IPS-15b (cell line): ENCODE measurements at regions not wholly inside any gene's neighbourhood (a gene's known extent, or its start where the extent isn't known, plus 50 kb on each side); places are given as distances from the start of the nearest gene placed in this dataset.

Source experiments
- H3K27me3 ChIP-seq: one replicate; pipeline ENCODE4 v1.6.1; 2013; ENCODE audit warnings: low read length; ENCODE audit not compliant: control insufficient read depth, insufficient read depth
- H3K36me3 ChIP-seq: one replicate; pipeline ENCODE4 v1.6.1; 2013; ENCODE audit warnings: low read length; ENCODE audit not compliant: control insufficient read depth, insufficient read depth
- H3K4me1 ChIP-seq: one replicate; pipeline ENCODE4 v1.6.1; 2013; ENCODE audit warnings: mild to moderate bottlenecking, low read length; ENCODE audit not compliant: control insufficient read depth, insufficient read depth
- H3K4me3 ChIP-seq: one replicate; pipeline ENCODE4 v1.5.1; 2013; ENCODE audit warnings: low read depth, low read length
- H3K9ac ChIP-seq: one replicate; pipeline ENCODE4 v1.6.1; 2013; ENCODE audit warnings: low read depth, mild to moderate bottlenecking, low read length
- H3K9me3 ChIP-seq: one replicate; pipeline ENCODE4 v1.6.1; 2013; ENCODE audit warnings: mild to moderate bottlenecking, low read length; ENCODE audit not compliant: control insufficient read depth, insufficient read depth

DNA sequence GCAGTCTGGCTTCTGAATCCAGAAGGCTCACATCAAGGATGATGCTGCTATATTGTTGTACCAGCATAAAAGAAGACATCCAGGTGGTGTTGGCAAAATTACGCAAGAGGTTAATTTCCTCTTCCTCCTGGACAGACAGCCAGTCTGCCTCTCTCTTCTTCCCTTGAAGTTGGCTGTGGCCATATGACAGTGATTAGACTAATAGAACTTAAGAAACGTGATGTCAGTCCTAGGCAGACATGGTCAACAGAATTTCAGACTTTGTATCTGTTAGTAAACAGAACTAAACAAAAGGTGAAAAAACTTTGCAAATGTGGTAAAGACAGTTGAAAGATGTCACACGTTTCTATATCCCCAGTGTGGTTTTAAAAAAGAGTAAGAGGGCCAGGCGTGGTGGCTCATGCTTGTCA is 465.2 kb upstream of the NR2F2 start:
- Histone ChIP-seq H3K27me3 (no peaks in the 10 kb centered on the region), H3K4me1 (no peaks in the 10 kb centered on the region), H3K36me3 (no peaks in the 10 kb centered on the region), H3K9ac (no peak overlapping the region), H3K9me3 (no peaks in the 10 kb centered on the region), H3K4me3 (no peak overlapping the region)

DNA sequence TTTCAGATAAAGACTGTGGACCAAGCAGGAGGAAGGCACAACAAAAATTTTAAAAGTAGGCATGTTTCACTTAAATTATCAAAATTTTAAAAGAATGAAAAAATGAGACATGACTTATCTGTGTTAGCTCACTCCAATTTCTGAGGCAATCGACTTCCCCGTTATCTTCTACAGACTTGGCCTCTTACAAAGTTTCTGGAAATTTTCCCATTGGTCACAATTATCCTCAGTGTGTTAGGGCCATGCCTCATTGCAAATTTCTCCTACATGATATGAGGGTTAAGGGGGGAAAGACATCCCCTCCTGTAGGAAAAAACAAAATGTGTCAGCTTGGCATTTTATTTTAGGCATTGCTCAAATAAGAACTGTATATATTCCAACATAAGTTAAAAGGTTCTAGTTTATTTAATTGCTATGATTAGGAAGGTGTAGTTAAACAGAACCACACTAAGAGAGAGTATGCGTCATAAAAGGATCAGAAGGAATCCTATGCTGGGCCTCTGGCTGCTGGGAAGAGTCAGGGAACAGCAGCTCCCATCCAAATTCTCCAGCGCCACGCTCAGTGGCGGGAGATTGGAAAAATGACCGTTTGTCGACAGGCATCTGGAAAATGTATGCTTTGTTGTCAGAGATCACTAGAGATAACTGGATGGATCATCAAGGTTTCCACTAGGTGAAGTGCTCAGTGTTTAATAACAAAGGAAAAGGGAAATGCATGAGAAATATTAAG is 463.6 kb upstream of the NR2F2 start:
- no peak overlapping the region for H3K4me3 ChIP-seq
- no peaks in the 10 kb centered on the region for H3K4me1 ChIP-seq
- no peaks in the 10 kb centered on the region for H3K9me3 ChIP-seq
- no peak overlapping the region for H3K9ac ChIP-seq
- no peaks in the 10 kb centered on the region for H3K27me3 ChIP-seq
- H3K36me3 ChIP-seq = no peaks in the 10 kb centered on the region

DNA sequence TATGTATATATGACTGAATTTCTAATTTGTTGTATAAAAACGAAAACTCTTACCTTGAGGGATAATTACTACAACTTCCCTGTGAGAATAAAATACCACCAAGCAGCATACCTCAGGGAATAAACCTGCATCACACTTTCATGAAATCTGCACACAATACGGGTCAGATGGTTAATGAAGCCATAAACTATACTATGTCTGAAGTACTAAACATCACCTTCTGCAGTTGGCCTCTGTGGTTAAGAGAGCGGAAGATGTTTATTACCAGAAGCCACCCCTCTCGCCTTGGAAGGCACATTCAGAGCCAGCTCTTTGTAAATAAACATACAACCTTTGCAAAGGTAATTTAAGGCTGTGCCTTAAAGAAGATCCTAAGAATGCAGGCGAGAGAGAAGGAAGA is 462.1 kb upstream of the NR2F2 start:
- Histone ChIP-seq H3K4me1 (no peaks in the 10 kb centered on the region), H3K27me3 (no peaks in the 10 kb centered on the region), H3K9me3 (no peaks in the 10 kb centered on the region), H3K4me3 (no peak overlapping the region), H3K36me3 (no peaks in the 10 kb centered on the region), H3K9ac (no peak overlapping the region)

DNA sequence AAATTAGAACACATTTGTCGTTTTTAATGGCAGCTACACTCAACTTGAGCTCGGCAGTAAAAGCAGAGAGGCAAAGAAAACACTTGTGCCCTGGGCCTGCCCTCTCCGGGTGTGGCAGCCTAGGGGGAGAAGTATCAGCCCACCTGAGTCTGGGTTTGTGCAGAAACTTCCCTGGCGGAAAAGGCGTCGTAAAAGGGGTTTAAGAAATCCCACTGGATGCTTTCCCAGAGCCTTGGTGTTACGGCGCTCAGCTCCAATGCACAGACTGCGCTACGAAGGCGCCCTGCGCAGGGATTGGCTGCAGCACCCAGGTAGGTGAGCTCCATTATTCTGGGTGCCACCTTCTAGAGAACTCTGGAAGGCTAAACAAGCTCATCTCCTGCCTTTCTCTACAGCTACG is 461.5 kb upstream of the NR2F2 start:
- H3K4me1 ChIP-seq = no peaks in the 10 kb centered on the region
- no peaks in the 10 kb centered on the region for H3K9me3 ChIP-seq
- H3K4me3 ChIP-seq = no peak overlapping the region
- no peak overlapping the region for H3K9ac ChIP-seq
- no peaks in the 10 kb centered on the region for H3K36me3 ChIP-seq
- H3K27me3 ChIP-seq = no peaks in the 10 kb centered on the region

GRCh38 chr15:95869920-95870319 is 460.6 kb upstream of the NR2F2 start:
- H3K27me3 ChIP-seq = no peaks in the 10 kb centered on the region
- H3K9ac ChIP-seq = no peak overlapping the region
- H3K4me3 ChIP-seq = no peak overlapping the region
- H3K4me1 ChIP-seq = no peaks in the 10 kb centered on the region
- H3K36me3 ChIP-seq = no peaks in the 10 kb centered on the region
- H3K9me3 ChIP-seq = no peaks in the 10 kb centered on the region

DNA sequence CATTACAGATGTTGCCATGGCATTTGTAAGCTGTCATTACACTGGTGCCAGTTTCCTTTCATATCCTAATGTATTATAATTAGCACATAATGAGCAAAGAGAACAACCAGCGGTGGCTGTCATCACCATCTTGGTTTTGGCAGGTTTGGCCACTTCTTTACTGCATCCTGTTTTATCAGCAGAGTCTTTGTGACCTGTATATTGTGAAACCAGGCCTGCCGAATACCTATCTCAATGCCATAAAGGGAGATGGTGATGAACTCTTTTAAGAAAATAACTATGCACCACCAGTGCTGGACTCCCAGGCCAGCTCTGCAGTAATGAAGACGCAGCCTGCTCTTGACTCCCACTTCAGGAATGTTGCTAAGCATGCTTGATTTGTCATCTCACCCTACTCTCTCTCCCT is 458.1 kb upstream of the NR2F2 start:
- Histone ChIP-seq H3K9me3 (no peaks in the 10 kb centered on the region), H3K4me3 (no peak overlapping the region), H3K36me3 (no peaks in the 10 kb centered on the region), H3K4me1 (no peaks in the 10 kb centered on the region), H3K27me3 (no peaks in the 10 kb centered on the region), H3K9ac (no peak overlapping the region)

DNA sequence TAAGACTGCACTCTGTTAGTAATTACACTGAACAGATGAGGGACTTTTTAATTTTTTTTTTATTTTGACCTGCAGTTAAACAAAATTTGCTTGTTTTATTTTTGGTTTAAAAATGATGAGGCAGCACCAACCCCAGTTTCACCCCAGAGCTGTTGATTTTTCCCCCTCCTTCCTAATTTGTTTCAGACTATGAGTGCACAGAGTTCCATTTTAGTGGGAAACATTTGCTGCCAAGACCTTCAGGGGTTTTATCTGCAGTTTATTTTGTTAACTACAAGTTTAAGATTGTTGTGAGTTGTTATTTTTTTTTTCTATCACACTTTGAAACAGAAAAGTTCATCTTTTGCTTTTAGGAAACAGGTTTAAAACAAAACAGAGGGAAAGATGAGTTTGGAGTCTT is 455.9 kb upstream of the NR2F2 start:
- no peak overlapping the region for H3K9ac ChIP-seq
- H3K36me3 ChIP-seq = no peaks in the 10 kb centered on the region
- H3K4me3 ChIP-seq = no peak overlapping the region
- H3K27me3 ChIP-seq = no peaks in the 10 kb centered on the region
- H3K9me3 ChIP-seq = no peaks in the 10 kb centered on the region
- no peaks in the 10 kb centered on the region for H3K4me1 ChIP-seq

DNA sequence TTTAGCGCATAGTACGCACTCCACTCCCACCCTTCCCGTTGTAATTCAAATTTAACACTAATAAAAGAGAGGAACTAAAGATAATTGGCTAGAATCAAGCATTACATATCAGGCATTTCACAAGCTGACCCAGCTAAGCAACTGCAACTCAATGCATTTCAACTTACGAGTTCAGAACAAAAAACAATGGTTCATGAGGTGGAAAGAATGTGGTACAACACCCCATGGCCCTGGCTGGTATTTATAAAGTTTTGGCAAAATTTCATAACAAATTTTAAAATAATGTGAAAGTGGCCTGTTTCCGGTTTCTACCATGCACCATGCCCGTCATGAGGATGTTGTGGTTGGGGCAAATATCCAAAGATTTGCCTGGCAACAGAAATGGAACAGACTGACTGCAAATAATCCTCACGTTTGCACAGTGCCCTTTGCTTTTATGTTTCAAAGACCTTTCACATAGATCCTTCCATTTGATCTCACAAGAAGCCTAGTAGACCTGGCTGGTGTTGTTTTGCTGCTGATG is 455.3 kb upstream of the NR2F2 start:
- H3K9me3 ChIP-seq = no peaks in the 10 kb centered on the region
- H3K4me1 ChIP-seq = no peaks in the 10 kb centered on the region
- no peak overlapping the region for H3K9ac ChIP-seq
- no peaks in the 10 kb centered on the region for H3K36me3 ChIP-seq
- no peaks in the 10 kb centered on the region for H3K27me3 ChIP-seq
- no peak overlapping the region for H3K4me3 ChIP-seq

GRCh38 chr15:95880031-95880570 is 450.4 kb upstream of the NR2F2 start:
- H3K4me3 ChIP-seq = no peak overlapping the region
- no peaks in the 10 kb centered on the region for H3K4me1 ChIP-seq
- H3K9ac ChIP-seq = no peak overlapping the region
- no peaks in the 10 kb centered on the region for H3K9me3 ChIP-seq
- no peaks in the 10 kb centered on the region for H3K36me3 ChIP-seq
- no peaks in the 10 kb centered on the region for H3K27me3 ChIP-seq

DNA sequence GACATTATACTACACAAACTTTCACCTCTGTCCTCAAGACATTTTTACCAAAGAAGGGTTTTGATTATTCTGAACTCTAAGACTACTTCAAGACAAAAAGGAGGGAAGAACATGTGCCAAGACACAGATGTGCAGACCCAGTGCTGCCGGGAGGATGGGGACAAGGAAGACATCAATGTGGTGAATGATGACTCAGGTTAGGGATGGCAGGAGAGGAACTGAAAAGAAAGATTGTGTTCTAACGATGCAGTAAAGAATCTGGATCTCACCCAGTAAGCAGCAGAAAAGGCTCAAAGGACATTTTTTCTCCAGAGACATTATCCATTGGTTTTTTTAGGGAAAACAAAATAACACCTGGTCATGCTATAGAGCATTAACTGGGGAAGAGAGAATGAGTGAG is 449.9 kb upstream of the NR2F2 start:
- Histone ChIP-seq H3K27me3 (no peaks in the 10 kb centered on the region), H3K4me3 (no peak overlapping the region), H3K9me3 (no peaks in the 10 kb centered on the region), H3K36me3 (no peaks in the 10 kb centered on the region), H3K4me1 (no peaks in the 10 kb centered on the region), H3K9ac (no peak overlapping the region)

- Histone ChIP-seq H3K4me1 (no peaks in the 10 kb centered on the region), H3K9ac (no peak overlapping the region), H3K36me3 (no peaks in the 10 kb centered on the region), H3K9me3 (no peaks in the 10 kb centered on the region), H3K27me3 (no peaks in the 10 kb centered on the region), H3K4me3 (no peak overlapping the region)
Observed at GRCh38 chr15:95883064-95883463, 447.4 kb upstream of the NR2F2 start.

GRCh38 chr15:95884276-95884675 is 446.2 kb upstream of the NR2F2 start:
- H3K4me1 ChIP-seq = no peaks in the 10 kb centered on the region
- no peaks in the 10 kb centered on the region for H3K36me3 ChIP-seq
- no peak overlapping the region for H3K9ac ChIP-seq
- no peaks in the 10 kb centered on the region for H3K27me3 ChIP-seq
- H3K4me3 ChIP-seq = no peak overlapping the region
- no peaks in the 10 kb centered on the region for H3K9me3 ChIP-seq
